Neural progenitor cell (in vitro differentiated cells): ENCODE measurements at regions not wholly inside any gene's neighbourhood (a gene's known extent, or its start where the extent isn't known, plus 50 kb on each side); places are given as distances from the start of the nearest gene placed in this dataset.
A peak's percentile ranks its signal among the peaks of the same experiment; 100 is the strongest.

Experiments used
- DNase-seq: peaks from one replicate; pipeline ENCODE4 v3.0.0-alpha.2; 2016; ENCODE audit warnings: low spot score
- H2AFZ ChIP-seq: fragments of 200-600 bp; sonication (generic); replicated peaks from 2 replicates; pipeline ENCODE4 v1.6.1; 2016; ENCODE audit warnings: antibody characterized with exemption
- H3F3A ChIP-seq: fragments of 200-600 bp; sonication (generic); 2 replicates; pipeline ENCODE4 v1.6.1; 2016; ENCODE audit warnings: antibody characterized with exemption, low read depth
- H3K27ac ChIP-seq: fragments of 200-600 bp; sonication (generic); 2 replicates; pipeline ENCODE4 v1.5.1; 2016; ENCODE audit warnings: mild to moderate bottlenecking
- H3K27me3 ChIP-seq: fragments of 200-600 bp; sonication (generic); 2 replicates; pipeline ENCODE4 v1.6.1; 2016; ENCODE audit warnings: mild to moderate bottlenecking, moderate library complexity
- H3K36me3 ChIP-seq: fragments of 200-600 bp; sonication (generic); 2 replicates; pipeline ENCODE4 v1.5.1; 2016
- H3K4me1 ChIP-seq: fragments of 200-600 bp; sonication (generic); 2 replicates; pipeline ENCODE4 v1.6.1; 2016; ENCODE audit warnings: mixed run types
- H3K4me2 ChIP-seq: fragments of 200-600 bp; sonication (generic); 2 replicates; pipeline ENCODE4 v1.6.1; 2016
- H3K4me3 ChIP-seq: fragments of 200-600 bp; sonication (generic); 2 replicates; pipeline ENCODE4 v1.5.1; 2016
- H3K79me2 ChIP-seq: fragments of 200-600 bp; sonication (generic); 2 replicates; pipeline ENCODE4 v1.6.1; 2016; ENCODE audit warnings: low read depth
- H3K9ac ChIP-seq: fragments of 200-600 bp; sonication (generic); 2 replicates; pipeline ENCODE4 v1.6.1; 2016
- H3K9me3 ChIP-seq: fragments of 200-600 bp; sonication (generic); 2 replicates; pipeline ENCODE4 v1.5.1; 2016; ENCODE audit warnings: low read depth
- H4K20me1 ChIP-seq: fragments of 200-600 bp; sonication (generic); 2 replicates; pipeline ENCODE4 v1.6.1; 2016; ENCODE audit warnings: low read depth
- H3K27ac Mint-ChIP-seq: 3 replicates; pipeline ENCODE4 v1.8.0; 2021; ENCODE audit warnings: mixed read lengths
- H3K27me3 Mint-ChIP-seq: 2 replicates; pipeline ENCODE4 v1.8.0; 2022; ENCODE audit warnings: low read depth, mild to moderate bottlenecking, inconsistent platforms, moderate library complexity, mixed read lengths; ENCODE audit not compliant: insufficient read depth
- H3K36me3 Mint-ChIP-seq: 3 replicates; pipeline ENCODE4 v1.8.0; 2021; ENCODE audit warnings: mixed read lengths
- H3K4me1 Mint-ChIP-seq: 3 replicates; pipeline ENCODE4 v1.8.0; 2021; ENCODE audit warnings: mixed read lengths
- H3K4me3 Mint-ChIP-seq: 3 replicates; pipeline ENCODE4 v1.8.0; 2021; ENCODE audit warnings: mild to moderate bottlenecking, moderate library complexity, mixed read lengths
- H3K9me3 Mint-ChIP-seq: 3 replicates; pipeline ENCODE4 v1.8.0; 2020; ENCODE audit warnings: mixed read lengths
- CTCF ChIP-seq: fragments of 200-600 bp; sonication (generic); IDR thresholded peaks from 2 replicates; pipeline ENCODE4 v1.5.1; 2017; ENCODE audit warnings: antibody characterized with exemption, mild to moderate bottlenecking
- EZH2 ChIP-seq: fragments of 200-600 bp; sonication (generic); IDR thresholded peaks from 2 replicates; pipeline ENCODE4 v1.6.1; 2017; ENCODE audit warnings: antibody characterized with exemption, mild to moderate bottlenecking, moderate library complexity
- EZH2phosphoT487 ChIP-seq: fragments of 200-600 bp; sonication (generic); IDR thresholded peaks from 2 replicates; pipeline ENCODE4 v1.6.1; 2017; ENCODE audit warnings: antibody characterized with exemption

GRCh38 chr2:120854766-120855530, 119.3 kb downstream of the GLI2 start:
- H3K4me3 Mint-ChIP-seq = no peak overlapping the region
- H3K27ac Mint-ChIP-seq = peak overlapping the region; percentile 30
- H3K9ac ChIP-seq = no peak overlapping the region
- H3K4me1 Mint-ChIP-seq = peaks cover 58% of the 10 kb centered on the region
- peaks cover 36% of the 10 kb centered on the region for H3K4me1 ChIP-seq
- peaks cover 19% of the 10 kb centered on the region for H3K79me2 ChIP-seq
- peaks cover 28% of the 10 kb centered on the region for H3F3A ChIP-seq
- peaks cover 92% of the 10 kb centered on the region for H4K20me1 ChIP-seq
- H3K9me3 Mint-ChIP-seq = no peaks in the 10 kb centered on the region
- no peaks in the 10 kb centered on the region for H3K36me3 ChIP-seq
- no peaks in the 10 kb centered on the region for H3K9me3 ChIP-seq
- peaks cover 4% of the 10 kb centered on the region for H3K27me3 Mint-ChIP-seq
- no peak overlapping the region for H2AFZ ChIP-seq
- no peak overlapping the region for H3K27ac ChIP-seq
- H3K4me3 ChIP-seq = no peak overlapping the region
- peaks cover 5% of the 10 kb centered on the region for H3K36me3 Mint-ChIP-seq
- TF ChIP-seq EZH2phosphoT487 (no peak), CTCF (no peak), EZH2 (no peak)
- no peak for DNase-seq
- no peaks in the 10 kb centered on the region for H3K27me3 ChIP-seq
- no peak overlapping the region for H3K4me2 ChIP-seq

GRCh38 chr2:120855855-120856405, 120.3 kb downstream of the GLI2 start:
- H3K4me2 ChIP-seq = no peak overlapping the region
- Mint-ChIP-seq H3K36me3 (peaks cover 5% of the 10 kb centered on the region), H3K9me3 (no peaks in the 10 kb centered on the region), H3K27ac (no peak overlapping the region), H3K27me3 (peaks cover 6% of the 10 kb centered on the region), H3K4me1 (peaks cover 67% of the 10 kb centered on the region), H3K4me3 (no peak overlapping the region)
- H3K4me3 ChIP-seq = no peak overlapping the region
- H4K20me1 ChIP-seq = peaks cover 95% of the 10 kb centered on the region
- DNase-seq = no peak
- peaks cover 42% of the 10 kb centered on the region for H3K4me1 ChIP-seq
- H3K27ac ChIP-seq = no peak overlapping the region
- no peaks in the 10 kb centered on the region for H3K27me3 ChIP-seq
- H3K9ac ChIP-seq = no peak overlapping the region
- H2AFZ ChIP-seq = no peak overlapping the region
- TF ChIP-seq CTCF (no peak), EZH2 (no peak), EZH2phosphoT487 (no peak)
- H3K36me3 ChIP-seq = no peaks in the 10 kb centered on the region
- H3F3A ChIP-seq = peaks cover 28% of the 10 kb centered on the region
- peaks cover 29% of the 10 kb centered on the region for H3K79me2 ChIP-seq
- H3K9me3 ChIP-seq = no peaks in the 10 kb centered on the region

GRCh38 chr2:120856421-120856862, 120.8 kb downstream of the GLI2 start:
- H3K4me3 ChIP-seq = no peak overlapping the region
- no peak for TF ChIP-seq EZH2phosphoT487
- TF ChIP-seq CTCF = peak; percentile 41
- peaks cover 5% of the 10 kb centered on the region for H3K36me3 Mint-ChIP-seq
- H3K36me3 ChIP-seq = no peaks in the 10 kb centered on the region
- H3K27ac Mint-ChIP-seq = peak overlapping the region; percentile 33
- H3K27me3 Mint-ChIP-seq = peaks cover 7% of the 10 kb centered on the region
- H3K9me3 ChIP-seq = no peaks in the 10 kb centered on the region
- H3K9ac ChIP-seq = no peak overlapping the region
- H3K27me3 ChIP-seq = no peaks in the 10 kb centered on the region
- no peak overlapping the region for H3K27ac ChIP-seq
- H3K4me1 ChIP-seq = peaks cover 48% of the 10 kb centered on the region
- H3K4me1 Mint-ChIP-seq = peaks cover 73% of the 10 kb centered on the region
- H3K4me2 ChIP-seq = no peak overlapping the region
- H4K20me1 ChIP-seq = peaks cover 97% of the 10 kb centered on the region
- H3K4me3 Mint-ChIP-seq = no peak overlapping the region
- H3F3A ChIP-seq = peaks cover 28% of the 10 kb centered on the region
- no peak overlapping the region for H2AFZ ChIP-seq
- peaks cover 34% of the 10 kb centered on the region for H3K79me2 ChIP-seq
- no peaks in the 10 kb centered on the region for H3K9me3 Mint-ChIP-seq
- peak; percentile 78 for DNase-seq
